ENCODE measurements at regions not wholly inside any gene's neighbourhood (a gene's known extent, or its start where the extent isn't known, plus 50 kb on each side); places are given as distances from the start of the nearest gene placed in this dataset.

GRCh38 chr4:57550198-57550597, 440.0 kb upstream of the IGFBP7 start:
- no peak overlapping the region for H3K9ac ChIP-seq (ENCODE audit: low read length)
- no peak overlapping the region for H3K4me2 ChIP-seq (ENCODE audit: low read length)
- H3K27ac ChIP-seq (ENCODE audit: low read length) = no peak overlapping the region
- no peak overlapping the region for H3K4me3 ChIP-seq (ENCODE audit: low read length)
- H3K9me2 ChIP-seq (ENCODE audit: insufficient read depth, low read length) = no peaks in the 10 kb centered on the region
- TF ChIP-seq RAD21 (conservative IDR thresholded peaks at IDR 0.05) (no peak), TAF1 (IDR thresholded peaks at IDR 0.05; ENCODE audit: low read depth) (no peak), EP300 (conservative IDR thresholded peaks at IDR 0.05; ENCODE audit: poor library complexity, severe bottlenecking) (no peak), MXI1 (conservative IDR thresholded peaks at IDR 0.05; ENCODE audit: poor library complexity, severe bottlenecking) (no peak), EZH2 (IDR thresholded peaks at IDR 0.05; ENCODE audit: borderline replicate concordance, insufficient read depth, low read length, poor library complexity, severe bottlenecking) (no peak), REST (IDR thresholded peaks at IDR 0.05; ENCODE audit: borderline replicate concordance) (no peak), POLR2AphosphoS5 (IDR thresholded peaks at IDR 0.05) (no peak)
- H3F3A ChIP-seq (ENCODE audit: insufficient read depth, low read length, poor library complexity, severe bottlenecking) = no peaks in the 10 kb centered on the region
- no peaks in the 10 kb centered on the region for H3K9me3 ChIP-seq (ENCODE audit: low read length)
- no peak overlapping the region for H2AFZ ChIP-seq (ENCODE audit: low read depth, low read length)
- H3K27me3 ChIP-seq (ENCODE audit: insufficient read depth, low read depth, low read length) = no peaks in the 10 kb centered on the region
- H3K36me3 ChIP-seq (ENCODE audit: insufficient read depth, low read length) = no peaks in the 10 kb centered on the region
- no peaks in the 10 kb centered on the region for H4K20me1 ChIP-seq (ENCODE audit: insufficient read depth)
- no peaks in the 10 kb centered on the region for H3K79me2 ChIP-seq (replicated peaks; ENCODE audit: insufficient read depth, low read length)

GRCh38 chr4:57548856-57549255, 438.7 kb upstream of the IGFBP7 start:
- no peak overlapping the region for H3K4me3 ChIP-seq (ENCODE audit: low read length)
- no peaks in the 10 kb centered on the region for H3K79me2 ChIP-seq (replicated peaks; ENCODE audit: insufficient read depth, low read length)
- H3F3A ChIP-seq (ENCODE audit: insufficient read depth, low read length, poor library complexity, severe bottlenecking) = no peaks in the 10 kb centered on the region
- TF ChIP-seq CTCF (IDR thresholded peaks at IDR 0.05; ENCODE audit: poor library complexity, severe bottlenecking) = no peak
- TF ChIP-seq EP300 (conservative IDR thresholded peaks at IDR 0.05; ENCODE audit: poor library complexity, severe bottlenecking) = no peak
- no peak for TF ChIP-seq TAF1 (IDR thresholded peaks at IDR 0.05; ENCODE audit: low read depth)
- TF ChIP-seq POLR2AphosphoS5 (IDR thresholded peaks at IDR 0.05) = no peak
- TF ChIP-seq MXI1 (conservative IDR thresholded peaks at IDR 0.05; ENCODE audit: poor library complexity, severe bottlenecking) = no peak
- no peak for TF ChIP-seq SMC3 (conservative IDR thresholded peaks at IDR 0.05; ENCODE audit: poor library complexity)
- TF ChIP-seq RAD21 (conservative IDR thresholded peaks at IDR 0.05) = no peak
- no peak for TF ChIP-seq REST (IDR thresholded peaks at IDR 0.05; ENCODE audit: borderline replicate concordance)
- TF ChIP-seq EZH2 (IDR thresholded peaks at IDR 0.05; ENCODE audit: borderline replicate concordance, insufficient read depth, low read length, poor library complexity, severe bottlenecking) = no peak
- H3K27ac ChIP-seq (ENCODE audit: low read length) = no peak overlapping the region
- H3K9me3 ChIP-seq (ENCODE audit: low read length) = no peaks in the 10 kb centered on the region
- no peaks in the 10 kb centered on the region for H4K20me1 ChIP-seq (ENCODE audit: insufficient read depth)
- H3K9me2 ChIP-seq (ENCODE audit: insufficient read depth, low read length) = no peaks in the 10 kb centered on the region
- H3K36me3 ChIP-seq (ENCODE audit: insufficient read depth, low read length) = no peaks in the 10 kb centered on the region
- no peak overlapping the region for H3K4me2 ChIP-seq (ENCODE audit: low read length)
- no peaks in the 10 kb centered on the region for H3K27me3 ChIP-seq (ENCODE audit: insufficient read depth, low read depth, low read length)
- no peak overlapping the region for H2AFZ ChIP-seq (ENCODE audit: low read depth, low read length)
- H3K9ac ChIP-seq (ENCODE audit: low read length) = no peak overlapping the region
